Ovary (tissue), 3 donors: ENCODE measurements at regions not wholly inside any gene's neighbourhood (a gene's known extent, or its start where the extent isn't known, plus 50 kb on each side); places are given as distances from the start of the nearest gene placed in this dataset.

Source experiments
- CTCF ChIP-seq, 3 donors: fragments of 450-650 bp in 2 of 3; fragments of 200-600 bp in 1 of 3; IDR thresholded peaks; one replicate each; pipeline versions ENCODE4 v1.5.1 to v1.8.0; 2016 to 2022; ENCODE audit warnings: antibody characterized with exemption in 3 of 3, mild to moderate bottlenecking in 1 of 3
- POLR2A ChIP-seq: fragments of 450-650 bp; IDR thresholded peaks from one replicate; pipeline ENCODE4 v1.6.1; 2017; ENCODE audit warnings: antibody characterized with exemption, mild to moderate bottlenecking, moderate library complexity
- donor health status: DM: no; HTN: no; CAD: no.

- TF ChIP-seq CTCF (IDR thresholded peaks at IDR 0.05) (no peak), POLR2A (no peak)
Observed at GRCh38 chr3:43187836-43188479, 82.1 kb upstream of the POMGNT2 start.
